Fibroblast of mammary gland (primary cell): ENCODE measurements at regions not wholly inside any gene's neighbourhood (a gene's known extent, or its start where the extent isn't known, plus 50 kb on each side); places are given as distances from the start of the nearest gene placed in this dataset.

Experiments
- DNase-seq: peaks from one replicate; pipeline ENCODE4 v3.0.0-alpha.2; 2010; ENCODE audit warnings: low read depth
- H3K4me3 ChIP-seq: 2 replicates; pipeline ENCODE4 v1.5.1; 2011; ENCODE audit warnings: low read depth, mild to moderate bottlenecking, low read length, moderate library complexity; ENCODE audit not compliant: control insufficient read depth
- CTCF ChIP-seq: conservative IDR thresholded peaks from 2 replicates; pipeline ENCODE4 v1.5.1; 2011; ENCODE audit warnings: low read depth, low read length, inconsistent platforms; ENCODE audit not compliant: control insufficient read depth, insufficient read depth

GRCh38 chr6:165872311-165872710 is 209.3 kb upstream of the PDE10A start:
- no peak overlapping the region for H3K4me3 ChIP-seq
- no peak for DNase-seq
- TF ChIP-seq CTCF: no peak

- DNase-seq: no peak
- no peak for TF ChIP-seq CTCF
- no peak overlapping the region for H3K4me3 ChIP-seq
These were observed 208.5 kb upstream of the PDE10A start for GRCh38 chr6:165871571-165871970.

- no peak for DNase-seq
- no peak for TF ChIP-seq CTCF
- H3K4me3 ChIP-seq: no peak overlapping the region
These were observed 206.5 kb upstream of the PDE10A start for GRCh38 chr6:165869526-165869925.

GRCh38 chr6:165864925-165865324 is 201.9 kb upstream of the PDE10A start:
- no peak for DNase-seq
- H3K4me3 ChIP-seq: no peak overlapping the region
- TF ChIP-seq CTCF: no peak

- no peak for TF ChIP-seq CTCF
- DNase-seq: no peak
- no peak overlapping the region for H3K4me3 ChIP-seq
These were observed 201.2 kb upstream of the PDE10A start for GRCh38 chr6:165864218-165864617.

GRCh38 chr6:165863801-165864200 is 200.8 kb upstream of the PDE10A start:
- TF ChIP-seq CTCF: no peak
- DNase-seq: no peak
- no peak overlapping the region for H3K4me3 ChIP-seq

GRCh38 chr6:165862813-165863212 is 199.8 kb upstream of the PDE10A start:
- DNase-seq: no peak
- H3K4me3 ChIP-seq: no peak overlapping the region
- TF ChIP-seq CTCF: no peak
